K562 (cell line): ENCODE measurements at regions not wholly inside any gene's neighbourhood (a gene's known extent, or its start where the extent isn't known, plus 50 kb on each side); places are given as distances from the start of the nearest gene placed in this dataset.

Experiments
- NR2C1 ChIP-seq, 2 experiments: fragments of 450-650 bp; IDR thresholded peaks; 2 replicates each; pipeline ENCODE4 v1.6.1; 2017; ENCODE audit warnings: mild to moderate bottlenecking in 2 of 2, antibody characterized with exemption in 1 of 2, inconsistent platforms in 1 of 2, missing compliant biosample characterization in 1 of 2, missing genetic modification characterization in 1 of 2
- RBFOX2 ChIP-seq: fragments of 200-400 bp; formaldehyde crosslinking; IDR thresholded peaks from 2 replicates; pipeline ENCODE4 v1.6.1; 2017; ENCODE audit warnings: low read depth, mild to moderate bottlenecking, low read length, moderate library complexity
- ZKSCAN8 ChIP-seq: fragments of 200-800 bp; sonication (Bioruptor generic); IDR thresholded peaks from 2 replicates; pipeline ENCODE4 v1.6.1; 2016; ENCODE audit warnings: missing genetic modification characterization, missing compliant biosample characterization
- ZNF785 ChIP-seq: fragments of 250-450 bp; sonication (Bioruptor Pico); IDR thresholded peaks from 2 replicates; pipeline ENCODE4 v1.4.0; 2020; ENCODE audit warnings: mild to moderate bottlenecking

- TF ChIP-seq ZKSCAN8 (CRISPR knock-in tag) = no peak
- TF ChIP-seq ZNF785 (CRISPR knock-in tag) = no peak
- no peak for TF ChIP-seq RBFOX2
- no peak for TF ChIP-seq NR2C1 (IDR thresholded peaks at IDR 0.05)
- TF ChIP-seq NR2C1 (tag; IDR thresholded peaks at IDR 0.05) = no peak
Measured at GRCh38 chr3:178388473-178388872, 147.8 kb upstream of the KCNMB2 start.
